HG02759 (cell line): ENCODE measurements at regions not wholly inside any gene's neighbourhood (a gene's known extent, or its start where the extent isn't known, plus 50 kb on each side); places are given as distances from the start of the nearest gene placed in this dataset.
"Not testable (repeated sequence)": the region's sequence is repeated elsewhere in the genome, so short reads cannot be mapped to it uniquely, and the experiment has no call there.

ENCODE experiments used
- ATAC-seq: cut with Tn5 transposase; IDR thresholded peaks from one replicate; pipeline ENCODE4 v1.9.1; 2021; ENCODE audit warnings: mild to moderate bottlenecking, moderate library complexity; ENCODE audit not compliant: unreplicated experiment

DNA sequence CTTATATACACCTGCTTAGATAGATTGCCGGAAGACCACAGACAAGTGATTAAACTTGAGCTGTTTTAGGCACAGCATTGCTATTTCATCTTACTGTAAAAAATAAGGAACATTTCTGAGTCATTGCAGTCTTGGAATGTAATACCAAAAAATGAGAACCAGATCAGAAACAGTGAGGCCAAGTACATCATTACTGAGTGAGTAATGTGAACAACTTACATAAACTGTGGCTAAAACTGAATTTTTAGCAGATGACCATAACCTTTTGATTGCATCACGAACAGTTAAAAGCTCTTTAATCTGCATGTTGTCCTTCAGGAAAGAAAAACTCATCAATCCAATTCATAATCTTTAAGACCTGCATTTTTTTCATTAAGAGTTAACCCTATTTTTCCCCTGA lies 157.1 kb upstream of the FGF10 start:
- no peak for ATAC-seq

GRCh38 chr5:44543511-44543910 lies 154.3 kb upstream of the FGF10 start:
- ATAC-seq, result no peak

DNA sequence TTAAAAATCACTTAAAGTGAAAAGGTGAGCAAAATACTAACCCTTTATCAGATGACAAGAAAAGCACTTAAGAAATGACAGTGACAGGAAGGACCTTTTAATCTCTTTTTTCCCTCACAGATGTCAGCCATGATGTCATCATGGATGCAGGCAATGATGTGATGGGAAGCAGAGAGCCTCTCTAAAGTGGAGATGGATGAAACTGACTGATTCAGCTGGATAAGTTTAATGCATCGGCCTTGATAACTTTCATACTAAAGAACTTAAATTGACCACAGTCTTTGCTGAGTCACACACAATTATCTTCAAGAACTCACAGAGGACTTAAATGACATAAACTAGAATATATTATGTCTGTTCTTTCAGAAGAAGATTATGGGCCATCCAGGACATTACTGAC lies 153.2 kb upstream of the FGF10 start:
- ATAC-seq, result no peak

DNA sequence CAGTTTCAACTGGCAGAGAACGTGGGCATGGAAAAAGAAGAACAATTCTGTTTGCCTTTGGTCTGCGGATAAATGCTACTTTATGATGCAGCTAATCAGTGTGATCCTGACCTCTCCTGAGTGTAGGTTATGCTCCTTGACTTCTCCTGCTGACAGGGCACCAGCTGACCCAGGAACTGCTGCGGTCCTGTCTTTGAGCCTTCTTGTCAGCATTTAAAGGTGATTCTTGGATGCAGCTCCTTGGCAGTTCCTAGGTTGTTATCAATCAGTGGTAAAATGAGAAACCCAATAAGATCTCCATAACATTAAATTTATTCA lies 150.3 kb upstream of the FGF10 start:
- no peak for ATAC-seq

GRCh38 chr5:44538797-44539601 lies 149.8 kb upstream of the FGF10 start:
- ATAC-seq, result no peak

- peak; percentile 72 for ATAC-seq
Observed at GRCh38 chr5:44536650-44537260, 147.5 kb upstream of the FGF10 start.

DNA sequence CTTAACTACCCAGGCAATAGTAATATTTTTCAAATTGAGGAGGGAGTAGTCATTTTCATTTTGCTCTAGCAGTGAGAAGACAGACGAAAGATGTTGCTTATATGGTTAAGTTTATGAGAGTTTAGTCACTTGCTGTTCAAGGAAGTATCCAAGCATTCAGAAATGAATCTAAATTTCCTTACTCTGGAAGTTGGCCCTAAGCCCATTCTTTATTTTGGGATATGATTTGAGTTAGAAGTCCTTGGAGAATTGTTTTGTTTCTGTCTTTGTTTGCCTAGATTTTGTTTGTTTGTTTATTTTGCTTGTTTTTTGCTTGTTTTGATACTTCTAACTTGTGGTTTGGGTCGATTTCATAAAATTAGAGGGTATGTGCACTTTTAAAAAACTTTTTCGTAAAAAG lies 146.4 kb upstream of the FGF10 start:
- ATAC-seq, result no peak

- no peak for ATAC-seq
Observed at GRCh38 chr5:44532981-44533380, 143.8 kb upstream of the FGF10 start.

DNA sequence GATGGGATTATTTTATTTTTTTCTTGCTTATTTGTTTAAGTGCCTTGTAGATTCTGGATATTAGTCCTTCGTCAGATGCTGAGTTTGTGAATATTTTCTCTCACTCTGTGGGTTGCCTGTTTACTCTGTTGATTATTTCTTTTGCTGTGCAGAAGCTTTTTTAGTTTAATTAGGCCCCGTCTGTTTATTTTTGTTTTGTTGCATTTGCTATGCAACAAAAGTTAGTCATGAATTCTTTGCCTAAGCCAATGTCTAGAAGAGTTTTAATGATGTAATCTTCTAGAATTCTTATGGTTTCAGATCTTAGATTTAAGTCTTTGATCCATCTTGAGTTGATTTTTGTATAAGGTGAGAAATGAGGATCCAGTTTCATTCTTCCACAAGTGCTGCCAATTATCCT lies 142.5 kb upstream of the FGF10 start:
- ATAC-seq, result not testable (repeated sequence)

- not testable (repeated sequence) for ATAC-seq
Observed at GRCh38 chr5:44530783-44531182, 141.6 kb upstream of the FGF10 start.

GRCh38 chr5:44511596-44511995 lies 122.4 kb upstream of the FGF10 start:
- ATAC-seq, result no peak

DNA sequence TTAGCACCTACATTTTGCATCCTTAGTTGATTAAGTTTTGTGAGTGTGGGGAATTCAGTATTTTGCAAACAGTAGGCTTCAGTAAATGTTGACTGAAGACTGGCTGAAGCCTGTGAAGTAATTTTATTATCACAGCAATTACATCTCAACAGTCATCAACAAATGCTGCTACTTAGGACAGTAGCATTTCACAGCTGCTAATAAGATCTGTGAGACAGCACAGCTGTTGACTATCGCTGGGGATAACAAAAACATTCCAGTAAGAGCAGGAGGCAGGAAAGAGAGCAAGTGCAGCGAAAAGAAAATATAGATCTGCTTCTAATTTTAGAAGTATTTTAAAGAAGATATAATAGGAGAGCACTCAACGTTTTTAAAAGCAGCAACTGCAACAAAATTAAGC lies 117.3 kb upstream of the FGF10 start:
- no peak for ATAC-seq

GRCh38 chr5:44499381-44499780 lies 110.2 kb upstream of the FGF10 start:
- no peak for ATAC-seq

- ATAC-seq, result no peak
Observed at GRCh38 chr5:44497606-44498005, 108.4 kb upstream of the FGF10 start.

DNA sequence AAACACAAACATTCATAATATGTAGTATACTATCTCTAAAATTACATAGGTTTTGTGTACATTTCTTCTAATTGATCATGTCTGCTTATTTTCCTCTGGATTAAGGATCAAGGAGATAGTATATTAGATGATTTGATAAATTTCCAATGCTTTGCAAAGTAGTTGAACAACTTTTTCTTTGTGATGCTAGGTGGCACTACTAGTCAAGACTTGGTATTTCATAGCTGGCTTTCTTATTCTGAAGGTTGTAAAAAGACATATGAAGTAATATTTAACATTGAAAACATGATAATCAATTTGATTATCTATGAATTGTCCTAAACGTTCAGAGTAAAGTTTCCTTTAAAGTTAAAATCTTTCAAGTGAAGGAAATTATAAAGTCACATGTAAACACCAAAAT lies 106.1 kb upstream of the FGF10 start:
- ATAC-seq, result no peak

- no peak for ATAC-seq
Observed at GRCh38 chr5:44489759-44490158, 100.5 kb upstream of the FGF10 start.

GRCh38 chr5:44486591-44486990 lies 97.4 kb upstream of the FGF10 start:
- no peak for ATAC-seq

GRCh38 chr5:44454002-44454401 lies 64.8 kb upstream of the FGF10 start:
- no peak for ATAC-seq

DNA sequence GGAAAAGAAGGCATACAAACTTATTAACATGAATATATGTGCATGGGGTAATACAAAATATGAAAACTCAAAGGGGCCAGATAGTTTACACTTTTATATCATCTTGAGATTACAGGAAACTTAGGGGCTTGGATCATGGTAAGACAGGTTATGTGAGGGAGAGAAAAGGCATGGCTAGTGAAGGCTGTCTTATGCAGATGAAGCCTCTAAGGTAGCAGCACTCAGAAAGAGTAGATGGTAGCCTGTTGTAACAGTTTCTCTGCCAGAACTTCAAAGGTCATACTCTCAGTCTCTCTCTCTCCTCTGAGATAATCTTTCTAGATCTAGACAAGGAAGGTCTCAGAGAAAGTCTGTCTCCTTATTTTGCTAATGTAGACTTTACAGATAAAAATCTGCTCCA lies 57.2 kb upstream of the FGF10 start:
- no peak for ATAC-seq

DNA sequence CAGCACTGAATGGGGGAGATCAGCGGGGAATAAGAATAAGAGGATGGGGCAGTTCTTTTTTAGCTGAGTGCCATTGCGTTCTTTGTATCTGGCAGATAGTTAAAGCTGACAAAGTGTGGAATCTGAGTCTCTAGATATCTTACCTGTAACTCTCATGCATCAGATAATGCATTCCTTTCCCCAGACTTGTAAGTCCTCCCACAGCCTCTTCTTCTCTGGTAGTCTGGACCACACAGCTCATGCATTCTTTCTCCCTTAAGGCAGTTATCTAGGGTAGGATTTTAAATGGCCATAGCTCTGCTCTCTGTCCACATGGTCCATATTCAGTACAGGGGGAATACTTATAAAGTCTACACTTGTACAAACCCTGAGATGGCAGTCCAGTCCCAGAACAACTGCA lies 54.0 kb upstream of the FGF10 start:
- ATAC-seq, result no peak

DNA sequence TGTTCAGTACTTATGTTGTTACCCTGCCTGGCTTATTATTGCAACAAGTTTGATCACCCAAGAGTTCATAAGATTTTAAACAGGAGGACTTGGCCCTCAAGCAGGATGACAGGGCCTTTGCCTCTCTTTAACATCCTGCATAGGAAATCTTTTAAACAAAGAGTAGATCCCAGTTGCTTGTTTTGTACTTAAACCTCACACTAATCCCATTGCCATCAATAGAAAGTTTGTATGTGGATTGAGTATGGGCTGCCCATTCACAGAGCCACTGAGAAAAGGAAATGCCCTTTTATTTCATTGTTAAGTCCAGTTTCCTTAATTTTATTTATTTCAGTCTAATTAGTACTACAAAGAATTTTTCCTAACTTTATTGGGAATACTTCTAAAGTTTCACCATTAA lies 52.2 kb upstream of the FGF10 start:
- ATAC-seq, result no peak

GRCh38 chr5:44440186-44440585 lies 51.0 kb upstream of the FGF10 start:
- ATAC-seq, result no peak
